ENCODE measurements at regions not wholly inside any gene's neighbourhood (a gene's known extent, or its start where the extent isn't known, plus 50 kb on each side); places are given as distances from the start of the nearest gene placed in this dataset.

GRCh38 chr5:100446879-100447430, 88.2 kb upstream of the FAM174A start:
- TF ChIP-seq CTCF (conservative IDR thresholded peaks at IDR 0.05 in 1 of 2, IDR thresholded peaks at IDR 0.05 in 1 of 2; ENCODE audit: extremely low read depth in 1 of 2, insufficient read depth in 1 of 2, low read depth in 1 of 2, low read length in 2 of 2) = no peak
- no peak for TF ChIP-seq EZH2 (IDR thresholded peaks at IDR 0.05; ENCODE audit: borderline replicate concordance, low read length)

Data from mammary epithelial cell (primary cell).